OCI-LY3 (cell line): ENCODE measurements at regions not wholly inside any gene's neighbourhood (a gene's known extent, or its start where the extent isn't known, plus 50 kb on each side); places are given as distances from the start of the nearest gene placed in this dataset.

Source experiments
- H2AFZ ChIP-seq: fragments of 200-600, 300-600 bp; shearing (Covaris generic); 2 replicates; pipeline ENCODE4 v1.6.0; 2014; ENCODE audit warnings: antibody characterized with exemption, low read depth, low read length
- H3K27ac ChIP-seq: fragments of 200-600, 300-600 bp; sonication (generic); 2 replicates; pipeline ENCODE4 v1.5.1; 2014; ENCODE audit warnings: mild to moderate bottlenecking, low read length, moderate library complexity, mixed read lengths
- H3K27me3 ChIP-seq: fragments of 200-600, 300-600 bp; sonication (generic); 2 replicates; pipeline ENCODE4 v1.6.1; 2014; ENCODE audit warnings: low read depth, low read length, mixed read lengths
- H3K36me3 ChIP-seq: fragments of 200-600, 300-600 bp; sonication (generic); replicated peaks from 2 replicates; pipeline ENCODE3; 2014; ENCODE audit warnings: low read depth, low read length, mixed read lengths
- H3K4me1 ChIP-seq: fragments of 300-600, 200-600 bp; sonication (generic); 2 replicates; pipeline ENCODE4 v1.6.1; 2014; ENCODE audit warnings: low read length, mixed read lengths
- H3K4me2 ChIP-seq: fragments of 200-600, 300-600 bp; sonication (generic); 2 replicates; pipeline ENCODE4 v1.6.1; 2014; ENCODE audit warnings: low read length, mixed read lengths
- H3K4me3 ChIP-seq: fragments of 300-600, 200-600 bp; sonication (generic); 2 replicates; pipeline ENCODE4 v1.5.1; 2014; ENCODE audit warnings: antibody characterized with exemption, mild to moderate bottlenecking, low read length, moderate library complexity
- H3K79me2 ChIP-seq: fragments of 300-600, 200-600 bp; shearing (Covaris generic); 2 replicates; pipeline ENCODE4 v1.6.1; 2014; ENCODE audit warnings: mild to moderate bottlenecking, low read length, mixed read lengths
- H3K9ac ChIP-seq: fragments of 300-600, 200-600 bp; shearing (Covaris generic); 2 replicates; pipeline ENCODE4 v1.6.0; 2014; ENCODE audit warnings: mild to moderate bottlenecking, low read length, moderate library complexity
- H3K9me3 ChIP-seq: fragments of 200-600, 300-600 bp; shearing (Covaris generic); 2 replicates; pipeline ENCODE4 v1.6.1; 2014; ENCODE audit warnings: low read length, mixed read lengths; ENCODE audit not compliant: insufficient read depth
- H4K20me1 ChIP-seq: fragments of 200-600, 300-600 bp; sonication (generic); 2 replicates; pipeline ENCODE4 v1.6.1; 2016; ENCODE audit warnings: low read length, mixed read lengths; ENCODE audit not compliant: insufficient read depth
- EZH2phosphoT487 ChIP-seq: fragments of 200-600 bp; shearing (Covaris generic); IDR thresholded peaks from 2 replicates; pipeline ENCODE4 v1.6.1; 2018; ENCODE audit warnings: antibody characterized with exemption, mixed run types, low read depth
- TF ChIP-seq, protein P1 (sequence below): fragments of 200-600, 300-600 bp; sonication (generic); IDR thresholded peaks from 2 replicates; pipeline ENCODE4 v1.5.1; 2014; ENCODE audit warnings: antibody characterized with exemption, low read length, low read depth

DNA sequence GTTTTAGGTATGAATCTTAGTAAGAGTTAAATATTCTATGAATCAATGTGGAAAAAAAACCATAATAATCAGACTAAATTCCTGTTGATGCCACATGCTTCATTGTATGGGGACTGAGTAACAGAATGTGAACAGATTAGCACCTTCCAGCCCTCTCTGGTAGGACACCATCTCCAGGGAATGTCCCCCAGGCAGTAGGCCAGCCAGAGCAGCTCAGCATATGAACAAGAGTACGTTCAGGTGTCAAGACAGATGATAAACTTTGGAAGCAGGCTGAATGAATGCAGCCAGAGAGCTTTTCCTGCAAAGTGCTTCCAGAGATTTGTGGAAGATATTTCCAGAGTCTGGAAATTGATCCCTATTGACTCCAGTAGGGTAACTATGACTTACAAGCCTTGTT, 204.4 kb downstream of the RPS29 start:
- Histone ChIP-seq H2AFZ (no peak overlapping the region), H3K27ac (no peak overlapping the region), H3K9ac (no peak overlapping the region), H3K4me1 (no peaks in the 10 kb centered on the region), H3K36me3 (no peaks in the 10 kb centered on the region), H4K20me1 (no peaks in the 10 kb centered on the region), H3K79me2 (no peaks in the 10 kb centered on the region), H3K4me3 (no peak overlapping the region), H3K4me2 (no peak overlapping the region), H3K9me3 (no peaks in the 10 kb centered on the region), H3K27me3 (no peaks in the 10 kb centered on the region; the same call in 1 of the 2 replicates)
- TF ChIP-seq EZH2phosphoT487, result no peak
- TF ChIP-seq, protein P1, sequence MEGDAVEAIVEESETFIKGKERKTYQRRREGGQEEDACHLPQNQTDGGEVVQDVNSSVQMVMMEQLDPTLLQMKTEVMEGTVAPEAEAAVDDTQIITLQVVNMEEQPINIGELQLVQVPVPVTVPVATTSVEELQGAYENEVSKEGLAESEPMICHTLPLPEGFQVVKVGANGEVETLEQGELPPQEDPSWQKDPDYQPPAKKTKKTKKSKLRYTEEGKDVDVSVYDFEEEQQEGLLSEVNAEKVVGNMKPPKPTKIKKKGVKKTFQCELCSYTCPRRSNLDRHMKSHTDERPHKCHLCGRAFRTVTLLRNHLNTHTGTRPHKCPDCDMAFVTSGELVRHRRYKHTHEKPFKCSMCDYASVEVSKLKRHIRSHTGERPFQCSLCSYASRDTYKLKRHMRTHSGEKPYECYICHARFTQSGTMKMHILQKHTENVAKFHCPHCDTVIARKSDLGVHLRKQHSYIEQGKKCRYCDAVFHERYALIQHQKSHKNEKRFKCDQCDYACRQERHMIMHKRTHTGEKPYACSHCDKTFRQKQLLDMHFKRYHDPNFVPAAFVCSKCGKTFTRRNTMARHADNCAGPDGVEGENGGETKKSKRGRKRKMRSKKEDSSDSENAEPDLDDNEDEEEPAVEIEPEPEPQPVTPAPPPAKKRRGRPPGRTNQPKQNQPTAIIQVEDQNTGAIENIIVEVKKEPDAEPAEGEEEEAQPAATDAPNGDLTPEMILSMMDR, result no peak

DNA sequence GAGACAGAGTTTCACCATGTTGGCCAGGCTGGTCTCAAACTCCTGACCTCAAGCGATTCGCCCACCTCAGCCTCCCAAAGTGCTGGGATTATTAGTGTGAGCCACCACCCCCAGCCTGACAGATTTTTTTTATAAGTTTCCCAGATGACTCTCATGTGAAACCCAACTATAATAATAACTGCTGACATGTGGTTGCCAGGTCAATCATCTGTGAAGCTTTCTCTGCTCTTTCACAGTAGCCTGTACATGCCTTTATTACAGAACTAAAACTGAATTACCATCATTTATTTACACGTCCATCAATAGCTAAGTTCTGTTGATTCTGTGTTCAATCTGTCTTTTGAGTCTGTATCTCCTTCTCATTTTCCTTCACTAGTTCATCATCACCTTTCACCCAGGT, 218.5 kb downstream of the RPS29 start:
- Histone ChIP-seq H3K4me3 (no peak overlapping the region), H3K79me2 (no peaks in the 10 kb centered on the region), H3K9me3 (no peaks in the 10 kb centered on the region), H3K36me3 (no peaks in the 10 kb centered on the region), H3K9ac (no peak overlapping the region), H4K20me1 (no peaks in the 10 kb centered on the region), H2AFZ (no peak overlapping the region), H3K4me2 (no peak overlapping the region), H3K4me1 (no peaks in the 10 kb centered on the region), H3K27ac (no peak overlapping the region), H3K27me3 (peaks cover 4% of the 10 kb centered on the region; the same call in 1 of the 2 replicates)
- TF ChIP-seq, protein P1, result no peak
- no peak for TF ChIP-seq EZH2phosphoT487

DNA sequence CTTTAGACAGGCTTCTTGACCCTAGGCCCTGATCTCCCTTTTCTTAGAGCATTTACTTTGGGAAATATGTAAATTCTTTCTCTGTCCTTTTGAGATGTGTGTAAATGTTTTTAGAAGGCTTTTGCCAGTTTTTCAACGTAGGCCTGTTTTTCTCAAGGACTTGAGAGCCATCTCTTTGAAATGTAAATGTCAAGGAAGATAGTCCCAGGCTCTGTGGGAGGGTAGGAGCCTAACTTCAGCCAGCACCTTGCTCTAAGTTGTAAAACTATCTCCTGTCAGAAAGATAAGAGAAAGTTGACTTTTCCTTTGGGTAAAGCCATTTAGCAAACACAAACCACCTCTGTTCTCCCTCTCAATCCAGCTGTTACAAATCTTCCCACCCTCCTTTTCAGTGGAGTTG, 219.8 kb downstream of the RPS29 start:
- H3K4me3 ChIP-seq, result no peak overlapping the region
- H3K9me3 ChIP-seq, result no peaks in the 10 kb centered on the region
- no peak overlapping the region for H3K9ac ChIP-seq
- no peaks in the 10 kb centered on the region for H4K20me1 ChIP-seq
- H3K27me3 ChIP-seq, result peaks cover 4% of the 10 kb centered on the region; the same call in 1 of the 2 replicates
- H3K79me2 ChIP-seq, result no peaks in the 10 kb centered on the region
- no peak overlapping the region for H3K27ac ChIP-seq
- TF ChIP-seq EZH2phosphoT487, result no peak
- TF ChIP-seq, protein P1, result no peak
- H3K4me1 ChIP-seq, result no peaks in the 10 kb centered on the region
- no peak overlapping the region for H2AFZ ChIP-seq
- H3K36me3 ChIP-seq, result no peaks in the 10 kb centered on the region
- no peak overlapping the region for H3K4me2 ChIP-seq

DNA sequence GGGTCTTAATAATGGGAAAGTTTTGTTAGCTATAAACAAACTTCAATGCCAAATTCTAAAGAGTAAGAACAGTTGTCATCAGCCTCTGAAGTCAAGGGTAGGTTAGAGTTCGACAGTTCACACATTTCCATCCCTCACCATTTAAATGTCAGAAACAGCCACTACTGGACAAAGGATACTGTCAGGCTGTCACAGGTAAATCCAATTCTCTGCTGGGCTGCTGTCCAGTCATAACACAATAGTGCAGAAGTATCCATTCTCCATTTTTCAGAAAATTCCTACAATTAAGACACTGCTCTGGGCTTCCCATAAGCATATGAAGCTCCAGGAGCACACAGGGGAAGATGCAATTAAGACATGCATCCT, 221.4 kb downstream of the RPS29 start:
- no peaks in the 10 kb centered on the region for H3K9me3 ChIP-seq
- no peak overlapping the region for H2AFZ ChIP-seq
- H3K9ac ChIP-seq, result no peak overlapping the region
- H4K20me1 ChIP-seq, result no peaks in the 10 kb centered on the region
- no peaks in the 10 kb centered on the region for H3K79me2 ChIP-seq
- H3K36me3 ChIP-seq, result no peaks in the 10 kb centered on the region
- peaks cover 4% of the 10 kb centered on the region; the same call in 1 of the 2 replicates for H3K27me3 ChIP-seq
- no peaks in the 10 kb centered on the region for H3K4me1 ChIP-seq
- no peak overlapping the region for H3K4me2 ChIP-seq
- H3K27ac ChIP-seq, result no peak overlapping the region
- no peak overlapping the region for H3K4me3 ChIP-seq
- no peak for TF ChIP-seq EZH2phosphoT487
- TF ChIP-seq, protein P1, result no peak
